Mesothelial cell of epicardium (in vitro differentiated cells): ENCODE measurements at regions not wholly inside any gene's neighbourhood (a gene's known extent, or its start where the extent isn't known, plus 50 kb on each side); places are given as distances from the start of the nearest gene placed in this dataset.
"Not testable (repeated sequence)": the region's sequence is repeated elsewhere in the genome, so short reads cannot be mapped to it uniquely, and the experiment has no call there.

Experiments
- DNase-seq, 2 experiments: peaks; one replicate each; pipeline ENCODE4 v3.0.0; 2021; ENCODE audit warnings: low spot score in 2 of 2; ENCODE audit not compliant: unreplicated experiment in 2 of 2
- H3K27ac Mint-ChIP-seq: 2 replicates; pipeline ENCODE4 v1.8.0; 2021; ENCODE audit warnings: mixed read lengths
- H3K27me3 Mint-ChIP-seq: 2 replicates; pipeline ENCODE4 v1.8.0; 2021; ENCODE audit warnings: low read depth, mixed read lengths
- H3K36me3 Mint-ChIP-seq: 2 replicates; pipeline ENCODE4 v1.8.0; 2021; ENCODE audit warnings: mixed read lengths
- H3K4me1 Mint-ChIP-seq: 2 replicates; pipeline ENCODE4 v1.8.0; 2021; ENCODE audit warnings: mixed read lengths
- H3K4me3 Mint-ChIP-seq: 2 replicates; pipeline ENCODE4 v1.8.0; 2021; ENCODE audit warnings: mild to moderate bottlenecking, moderate library complexity, mixed read lengths
- H3K9me3 Mint-ChIP-seq: 2 replicates; pipeline ENCODE4 v1.8.0; 2021; ENCODE audit warnings: mixed read lengths
- TF ChIP-seq, protein P1 (sequence below): fragments of 200-600 bp; sonication (generic); IDR thresholded peaks from one replicate; pipeline ENCODE4 v1.5.0; 2021; ENCODE audit warnings: antibody characterized with exemption; ENCODE audit not compliant: unreplicated experiment

DNA sequence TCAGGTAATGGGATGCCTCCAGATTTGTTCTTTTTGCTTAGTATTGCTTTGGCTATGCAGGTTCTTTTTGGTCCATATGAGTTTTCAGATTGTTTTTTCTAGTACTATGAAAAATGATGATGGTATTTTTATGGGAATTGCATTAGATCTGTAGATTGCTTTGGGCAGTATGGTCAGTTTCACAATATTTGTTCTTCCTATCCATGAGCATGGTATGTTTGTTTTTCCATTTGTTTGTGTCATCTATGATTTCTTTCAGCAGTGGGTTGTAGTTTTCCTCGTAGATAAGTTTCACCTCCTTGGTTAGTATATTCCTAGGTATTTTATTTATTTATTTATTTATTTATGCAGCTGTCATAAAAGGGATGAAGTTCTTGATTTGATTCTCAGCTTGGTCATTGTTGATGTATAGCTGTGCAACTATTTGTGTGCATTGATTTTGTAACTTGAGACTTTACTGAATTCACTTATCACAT is 103.9 kb upstream of the DNAH14 start:
- Mint-ChIP-seq H3K9me3 (peaks cover 38% of the 10 kb centered on the region), H3K4me1 (no peaks in the 10 kb centered on the region), H3K27ac (no peak overlapping the region), H3K27me3 (peaks cover 16% of the 10 kb centered on the region), H3K4me3 (no peak overlapping the region), H3K36me3 (no peaks in the 10 kb centered on the region)
- TF ChIP-seq, protein P1, sequence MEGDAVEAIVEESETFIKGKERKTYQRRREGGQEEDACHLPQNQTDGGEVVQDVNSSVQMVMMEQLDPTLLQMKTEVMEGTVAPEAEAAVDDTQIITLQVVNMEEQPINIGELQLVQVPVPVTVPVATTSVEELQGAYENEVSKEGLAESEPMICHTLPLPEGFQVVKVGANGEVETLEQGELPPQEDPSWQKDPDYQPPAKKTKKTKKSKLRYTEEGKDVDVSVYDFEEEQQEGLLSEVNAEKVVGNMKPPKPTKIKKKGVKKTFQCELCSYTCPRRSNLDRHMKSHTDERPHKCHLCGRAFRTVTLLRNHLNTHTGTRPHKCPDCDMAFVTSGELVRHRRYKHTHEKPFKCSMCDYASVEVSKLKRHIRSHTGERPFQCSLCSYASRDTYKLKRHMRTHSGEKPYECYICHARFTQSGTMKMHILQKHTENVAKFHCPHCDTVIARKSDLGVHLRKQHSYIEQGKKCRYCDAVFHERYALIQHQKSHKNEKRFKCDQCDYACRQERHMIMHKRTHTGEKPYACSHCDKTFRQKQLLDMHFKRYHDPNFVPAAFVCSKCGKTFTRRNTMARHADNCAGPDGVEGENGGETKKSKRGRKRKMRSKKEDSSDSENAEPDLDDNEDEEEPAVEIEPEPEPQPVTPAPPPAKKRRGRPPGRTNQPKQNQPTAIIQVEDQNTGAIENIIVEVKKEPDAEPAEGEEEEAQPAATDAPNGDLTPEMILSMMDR: no peak
- no peak for DNase-seq

DNA sequence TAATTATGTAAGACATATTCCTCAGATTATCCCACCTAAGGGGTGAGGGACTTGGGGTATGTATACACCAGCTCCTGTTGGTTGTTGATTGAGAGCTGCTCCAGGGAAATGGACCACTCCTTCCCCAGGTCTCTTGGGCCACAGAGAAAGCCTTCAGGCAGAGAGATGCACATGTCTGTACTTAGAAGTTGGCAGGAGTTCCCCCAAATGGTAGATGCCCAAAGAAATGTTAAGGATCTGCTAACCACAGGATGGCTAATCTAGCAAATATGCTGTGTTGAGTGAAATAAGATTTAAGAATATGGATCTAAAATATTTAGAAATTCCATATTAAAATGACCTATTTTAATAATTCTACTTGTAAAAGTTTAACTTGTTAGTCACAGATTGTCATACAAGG is 100.8 kb upstream of the DNAH14 start:
- DNase-seq: no peak

DNA sequence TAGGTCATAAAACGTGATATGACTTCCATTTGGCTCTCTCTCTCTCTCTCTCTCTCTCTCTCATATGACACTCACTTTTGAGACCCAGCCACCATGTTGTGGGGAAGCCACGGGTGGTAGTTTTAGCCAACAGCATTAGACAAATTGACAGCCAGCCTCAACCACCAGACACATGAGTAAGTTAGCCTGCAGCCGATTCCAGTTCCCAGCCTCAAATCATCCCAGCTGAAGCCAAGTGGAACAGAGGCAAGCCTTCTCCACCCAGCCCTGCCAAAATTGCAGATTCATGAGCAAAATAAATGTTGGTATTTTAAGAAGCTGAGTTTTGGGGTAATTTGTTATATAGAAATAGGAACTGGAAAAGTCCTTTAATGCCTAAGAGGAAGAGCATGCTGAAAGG is 98.0 kb upstream of the DNAH14 start:
- Mint-ChIP-seq H3K4me3 (no peak overlapping the region), H3K27me3 (peaks cover 21% of the 10 kb centered on the region), H3K9me3 (peaks cover 20% of the 10 kb centered on the region), H3K36me3 (no peaks in the 10 kb centered on the region), H3K27ac (no peak overlapping the region), H3K4me1 (no peaks in the 10 kb centered on the region)
- TF ChIP-seq, protein P1: no peak
- no peak for DNase-seq

More for the DNA sequence above, 100.8 kb upstream of the DNAH14 start:
- Mint-ChIP-seq H3K36me3 (no peaks in the 10 kb centered on the region), H3K27ac (no peak overlapping the region), H3K27me3 (peaks cover 21% of the 10 kb centered on the region), H3K9me3 (peaks cover 31% of the 10 kb centered on the region), H3K4me1 (no peaks in the 10 kb centered on the region), H3K4me3 (no peak overlapping the region)
- TF ChIP-seq, protein P1: no peak

DNA sequence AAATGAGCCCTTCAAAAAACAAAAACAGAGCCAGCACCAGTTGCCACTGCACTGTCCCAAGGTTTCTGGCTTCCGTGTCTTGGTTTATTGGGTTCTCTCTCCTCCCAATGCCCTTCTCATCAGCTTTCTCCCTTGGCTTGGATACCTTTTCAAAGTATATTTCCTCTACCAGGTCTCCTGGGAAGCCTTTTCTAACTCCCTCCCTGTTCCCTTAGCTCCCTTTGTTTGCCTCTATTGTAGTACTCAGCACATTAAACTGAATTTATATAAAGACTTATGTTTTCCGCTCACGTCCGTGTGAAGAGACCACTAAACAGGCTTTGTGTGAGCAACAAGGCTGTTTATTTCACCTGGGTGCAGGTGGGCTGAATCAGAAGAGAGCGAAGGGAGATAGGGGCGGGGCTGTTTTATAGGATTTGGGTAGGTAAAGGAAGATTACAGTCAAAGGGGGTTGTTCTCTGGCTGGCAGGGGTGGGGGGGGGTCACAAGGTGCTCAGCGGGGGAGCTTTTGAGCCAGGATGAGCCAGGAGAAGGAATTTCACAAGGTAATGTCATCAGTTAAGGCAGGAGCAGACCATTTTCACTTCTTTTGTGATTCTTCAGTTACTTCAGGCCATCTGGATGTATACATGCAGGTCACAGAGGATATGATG is 89.7 kb upstream of the DNAH14 start:
- H3K9me3 Mint-ChIP-seq, DNase-seq, H3K27ac Mint-ChIP-seq, H3K4me3 Mint-ChIP-seq, H3K27me3 Mint-ChIP-seq, H3K36me3 Mint-ChIP-seq, H3K4me1 Mint-ChIP-seq: not testable (repeated sequence)

DNA sequence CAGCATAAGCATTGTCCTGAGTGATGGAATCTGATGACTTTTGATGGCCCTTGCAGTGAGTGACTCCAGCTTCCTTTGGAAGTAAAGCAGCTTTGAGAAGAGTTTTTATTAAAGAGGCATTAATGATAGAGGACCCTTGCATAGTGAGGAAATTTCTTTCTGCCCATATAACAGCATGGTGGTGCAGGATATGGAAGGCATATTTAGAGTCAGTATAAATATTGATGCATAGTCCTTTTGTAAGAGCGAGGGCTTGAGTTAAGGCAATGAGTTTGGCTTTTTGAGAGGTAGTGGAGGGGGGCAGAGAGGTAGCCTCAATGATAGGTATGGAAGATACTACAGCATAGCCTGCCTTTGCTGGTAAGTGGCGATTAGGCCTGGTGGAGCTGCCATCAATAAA is 87.7 kb upstream of the DNAH14 start:
- DNase-seq, H3K9me3 Mint-ChIP-seq, H3K27me3 Mint-ChIP-seq, H3K27ac Mint-ChIP-seq, H3K4me3 Mint-ChIP-seq, H3K36me3 Mint-ChIP-seq, H3K4me1 Mint-ChIP-seq: not testable (repeated sequence)

DNA sequence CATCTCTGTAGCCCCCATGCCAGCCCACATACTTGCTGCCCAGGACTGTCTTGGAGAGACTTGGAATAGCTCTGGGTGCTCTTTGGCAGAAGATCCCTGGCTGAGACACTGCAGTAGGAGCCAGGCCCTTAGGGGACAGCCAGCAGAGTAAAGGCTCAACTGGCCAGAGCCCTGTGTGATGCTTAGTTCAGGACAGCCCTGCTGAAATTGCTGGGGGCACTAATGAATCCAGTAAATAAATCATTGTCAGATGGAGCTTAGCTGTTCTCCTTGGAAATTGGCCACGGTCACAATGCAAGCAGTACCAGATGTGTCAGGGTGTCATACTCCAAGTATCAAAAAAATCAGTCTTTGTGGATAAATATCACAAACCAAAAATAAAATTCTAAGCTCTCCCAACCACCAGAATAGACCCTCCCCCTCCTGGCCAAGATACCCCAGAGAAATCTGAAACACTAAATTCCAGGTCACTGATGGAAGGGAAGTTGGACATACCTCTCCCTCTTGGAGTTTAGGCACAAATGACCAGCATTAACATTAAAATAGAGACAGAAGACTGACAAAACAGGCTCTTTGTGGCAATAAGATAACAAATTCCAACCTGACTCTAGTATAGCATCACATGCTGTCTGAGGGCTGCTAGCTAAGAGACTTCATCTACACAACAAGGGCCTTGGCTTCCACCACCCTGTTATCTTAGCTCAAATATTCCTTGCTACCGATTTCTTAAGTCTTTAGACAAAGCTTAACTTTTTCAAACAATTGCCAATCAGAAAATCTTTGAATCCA is 83.2 kb upstream of the DNAH14 start:
- no peaks in the 10 kb centered on the region for H3K36me3 Mint-ChIP-seq
- H3K27ac Mint-ChIP-seq: no peak overlapping the region
- DNase-seq: no peak
- H3K27me3 Mint-ChIP-seq: no peaks in the 10 kb centered on the region
- peaks cover 5% of the 10 kb centered on the region for H3K9me3 Mint-ChIP-seq
- no peak overlapping the region for H3K4me3 Mint-ChIP-seq
- H3K4me1 Mint-ChIP-seq: no peaks in the 10 kb centered on the region
- TF ChIP-seq, protein P1: no peak
